Endothelial cell of umbilical vein (primary cell): ENCODE measurements at regions not wholly inside any gene's neighbourhood (a gene's known extent, or its start where the extent isn't known, plus 50 kb on each side); places are given as distances from the start of the nearest gene placed in this dataset.

Source experiments
- BruUV-seq: library from RNA; stranded (reverse); fragments of 400-500 nt; replicated peaks from 2 replicates; lab custom pipeline; 2021; lab: Mats Ljungman, UMichigan
- CTCF ChIA-PET: fragments of 300-600, 350-600 bp; sonication (Branson Sonifier 250); formaldehyde crosslinking; loops from one replicate; lab custom pipeline; 2021; ENCODE audit warnings: antibody characterized with exemption, inconsistent platforms; lab: Charles Lee
- POLR2A ChIA-PET: fragments of 300-600, 350-600 bp; sonication (Branson Sonifier 250); formaldehyde crosslinking; loops from one replicate; lab custom pipeline; 2021; ENCODE audit warnings: antibody characterized with exemption, inconsistent platforms; lab: Charles Lee
- DNase-seq: peaks from one replicate; pipeline ENCODE4 v3.0.0-alpha.2; 2011; ENCODE audit warnings: low read depth, low spot score
- FAIRE-seq: peaks from 2 replicates; lab custom pipeline; 2011; peaks lifted over from hg19 to GRCh38; lab: Jason Lieb, UNC
- H2AFZ ChIP-seq: 2 replicates; pipeline ENCODE4 v1.6.0; 2012; ENCODE audit warnings: low read depth, low read length, control low read depth, inconsistent platforms
- H3K27ac ChIP-seq: 2 replicates; pipeline ENCODE4 v1.5.1; 2011; ENCODE audit warnings: low read depth, mild to moderate bottlenecking, control low read depth, low read length, moderate library complexity; ENCODE audit not compliant: insufficient read depth
- H3K27me3 ChIP-seq, 2 experiments: 2 replicates each; pipeline versions ENCODE4 v1.6.0 to v1.6.1; 2011; ENCODE audit warnings: low read length in 2 of 2, mixed read lengths in 1 of 2; ENCODE audit not compliant: control insufficient read depth in 2 of 2, insufficient read depth in 2 of 2
- H3K36me3 ChIP-seq, 2 experiments: 2 replicates in 1 of 2; 3 replicates in 1 of 2; pipeline ENCODE4 v1.5.1; 2011; ENCODE audit warnings: low read length in 2 of 2, mild to moderate bottlenecking in 1 of 2, moderate library complexity in 1 of 2; ENCODE audit not compliant: control insufficient read depth in 2 of 2, insufficient read depth in 2 of 2; ENCODE audit errors: extremely low read depth in 1 of 2
- H3K4me1 ChIP-seq: 3 replicates; pipeline ENCODE4 v1.5.1; 2011; ENCODE audit warnings: mild to moderate bottlenecking, low read length; ENCODE audit not compliant: control insufficient read depth, insufficient read depth; ENCODE audit errors: extremely low read depth
- H3K4me2 ChIP-seq: 2 replicates; pipeline ENCODE4 v1.6.1; 2011; ENCODE audit warnings: low read length, control low read depth, mixed read lengths; ENCODE audit not compliant: insufficient read depth
- H3K4me3 ChIP-seq, 3 experiments: fragments of 200-600 bp in 1 of 3; sonication (generic), shearing (Covaris generic) in 1 of 3; replicated peaks in 1 of 3; 2 replicates each; pipeline ENCODE4 v1.5.1; 2011 to 2016; ENCODE audit warnings: control low read depth in 3 of 3, low read length in 3 of 3, mild to moderate bottlenecking in 2 of 3, inconsistent platforms in 1 of 3, low read depth in 1 of 3, moderate library complexity in 1 of 3; ENCODE audit not compliant: insufficient read depth in 1 of 3
- H3K79me2 ChIP-seq: 2 replicates; pipeline ENCODE4 v1.6.0; 2012; ENCODE audit warnings: low read length, inconsistent platforms; ENCODE audit not compliant: control insufficient read depth, insufficient read depth
- H3K9ac ChIP-seq: replicated peaks from 2 replicates; pipeline ENCODE3; 2011; ENCODE audit warnings: low read length, control low read depth; ENCODE audit not compliant: insufficient read depth; ENCODE audit errors: extremely low read depth
- H3K9me1 ChIP-seq: replicated peaks from 3 replicates; pipeline ENCODE4 v1.6.0; 2011; ENCODE audit warnings: mild to moderate bottlenecking, low read length; ENCODE audit not compliant: control insufficient read depth, insufficient read depth; ENCODE audit errors: extremely low read depth
- H3K9me3 ChIP-seq: replicated peaks from 2 replicates; pipeline ENCODE4 v1.5.1; 2012; ENCODE audit warnings: low read length, inconsistent platforms; ENCODE audit not compliant: control insufficient read depth, insufficient read depth
- H4K20me1 ChIP-seq: replicated peaks from 2 replicates; pipeline ENCODE3; 2011; ENCODE audit warnings: mild to moderate bottlenecking, low read length; ENCODE audit not compliant: control insufficient read depth, insufficient read depth; ENCODE audit errors: extremely low read depth
- EZH2 ChIP-seq: IDR thresholded peaks from 2 replicates; pipeline ENCODE4 v1.6.1; 2012; ENCODE audit warnings: borderline replicate concordance, low read depth, mild to moderate bottlenecking, moderate library complexity, low read length, inconsistent platforms; ENCODE audit not compliant: severe bottlenecking
- FOS ChIP-seq: IDR thresholded peaks from 2 replicates; pipeline ENCODE4 v1.6.1; 2011; ENCODE audit warnings: mild to moderate bottlenecking, low read length, moderate library complexity, borderline replicate concordance; ENCODE audit not compliant: insufficient read depth
- GATA2 ChIP-seq: IDR thresholded peaks from 2 replicates; pipeline ENCODE4 v1.7.0; 2011; ENCODE audit warnings: low read depth, mild to moderate bottlenecking, moderate library complexity, mixed read lengths, low read length; ENCODE audit not compliant: insufficient read length, insufficient read depth
- JUN ChIP-seq: IDR thresholded peaks from 2 replicates; pipeline ENCODE4 v1.6.1; 2011; ENCODE audit warnings: borderline replicate concordance, low read depth; ENCODE audit not compliant: insufficient read length, insufficient read depth
- MYC ChIP-seq: IDR thresholded peaks from one replicate; pipeline ENCODE4 v1.6.1; 2011; ENCODE audit warnings: mild to moderate bottlenecking, low read depth, low read length
- POLR2A ChIP-seq: IDR thresholded peaks from 2 replicates; pipeline ENCODE4 v1.6.1; 2012; ENCODE audit warnings: low read depth, mild to moderate bottlenecking, control low read depth, low read length
- POLR2AphosphoS5 ChIP-seq: IDR thresholded peaks from 2 replicates; pipeline ENCODE4 v1.6.1; 2012; ENCODE audit warnings: low read depth, mild to moderate bottlenecking, control low read depth, low read length, moderate library complexity; ENCODE audit not compliant: insufficient read depth
- dilution Hi-C: fragments of 300-500 bp; cut with MboI; formaldehyde crosslinking; loops from one replicate; pipeline ENCODE4 v1.15.0; 2019; ENCODE audit warnings: low sequenced_read_pairs; ENCODE audit not compliant: extremely low pct_ligation_motif_present
- intact Hi-C: fragments of 100-400 bp; cut with micrococcal nuclease; formaldehyde crosslinking; loops from one replicate; pipeline ENCODE4 v1.10.0; 2022
- TF ChIP-seq, protein P1 (sequence below): IDR thresholded peaks from 2 replicates; pipeline ENCODE4 v1.6.1; 2011; ENCODE audit not compliant: insufficient read depth, insufficient read length
- TF ChIP-seq, protein P2 (sequence below), 2 donors: IDR thresholded peaks; 1 replicate in 1 of 2; 2 replicates in 1 of 2; pipeline ENCODE4 v1.5.1; 2011; ENCODE audit warnings: low read length in 2 of 2, mild to moderate bottlenecking in 2 of 2, moderate library complexity in 2 of 2, control low read depth in 1 of 2, inconsistent platforms in 1 of 2, low read depth in 1 of 2; ENCODE audit not compliant: insufficient read depth in 1 of 2; ENCODE audit errors: extremely low read depth in 1 of 2

GRCh38 chr14:88104710-88105109 lies 99.8 kb downstream of the GPR65 start:
- DNase-seq: no peak
- no peaks in the 10 kb centered on the region for H3K27me3 ChIP-seq
- H3K9me3 ChIP-seq: no peaks in the 10 kb centered on the region
- no peaks in the 10 kb centered on the region for H3K4me1 ChIP-seq
- intact Hi-C loops (no loop called here), dilution Hi-C loops (no loop called here)
- ChIA-PET CTCF (no interaction called here), POLR2A (no interaction called here)
- no peak overlapping the region for H3K9ac ChIP-seq
- H4K20me1 ChIP-seq: no peaks in the 10 kb centered on the region
- H2AFZ ChIP-seq: no peak overlapping the region
- no peak overlapping the region for H3K27ac ChIP-seq
- H3K36me3 ChIP-seq: no peaks in the 10 kb centered on the region
- TF ChIP-seq POLR2A (no peak), EZH2 (no peak), GATA2 (no peak), FOS (no peak), MYC (no peak), JUN (no peak), POLR2AphosphoS5 (no peak)
- TF ChIP-seq, protein P1, sequence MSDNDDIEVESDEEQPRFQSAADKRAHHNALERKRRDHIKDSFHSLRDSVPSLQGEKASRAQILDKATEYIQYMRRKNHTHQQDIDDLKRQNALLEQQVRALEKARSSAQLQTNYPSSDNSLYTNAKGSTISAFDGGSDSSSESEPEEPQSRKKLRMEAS: no peak
- TF ChIP-seq, protein P2, sequence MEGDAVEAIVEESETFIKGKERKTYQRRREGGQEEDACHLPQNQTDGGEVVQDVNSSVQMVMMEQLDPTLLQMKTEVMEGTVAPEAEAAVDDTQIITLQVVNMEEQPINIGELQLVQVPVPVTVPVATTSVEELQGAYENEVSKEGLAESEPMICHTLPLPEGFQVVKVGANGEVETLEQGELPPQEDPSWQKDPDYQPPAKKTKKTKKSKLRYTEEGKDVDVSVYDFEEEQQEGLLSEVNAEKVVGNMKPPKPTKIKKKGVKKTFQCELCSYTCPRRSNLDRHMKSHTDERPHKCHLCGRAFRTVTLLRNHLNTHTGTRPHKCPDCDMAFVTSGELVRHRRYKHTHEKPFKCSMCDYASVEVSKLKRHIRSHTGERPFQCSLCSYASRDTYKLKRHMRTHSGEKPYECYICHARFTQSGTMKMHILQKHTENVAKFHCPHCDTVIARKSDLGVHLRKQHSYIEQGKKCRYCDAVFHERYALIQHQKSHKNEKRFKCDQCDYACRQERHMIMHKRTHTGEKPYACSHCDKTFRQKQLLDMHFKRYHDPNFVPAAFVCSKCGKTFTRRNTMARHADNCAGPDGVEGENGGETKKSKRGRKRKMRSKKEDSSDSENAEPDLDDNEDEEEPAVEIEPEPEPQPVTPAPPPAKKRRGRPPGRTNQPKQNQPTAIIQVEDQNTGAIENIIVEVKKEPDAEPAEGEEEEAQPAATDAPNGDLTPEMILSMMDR (IDR thresholded peaks at IDR 0.05; ENCODE audit: extremely low read depth in 1 of 2, insufficient read depth in 1 of 2, low read depth in 1 of 2, low read length in 2 of 2): no peak
- H3K79me2 ChIP-seq: no peaks in the 10 kb centered on the region
- H3K4me3 ChIP-seq: no peak overlapping the region
- H3K9me1 ChIP-seq: no peaks in the 10 kb centered on the region
- BruUV-seq: no TSS peak
- no peak for FAIRE-seq
- no peak overlapping the region for H3K4me2 ChIP-seq
